ENCODE measurements at regions not wholly inside any gene's neighbourhood (a gene's known extent, or its start where the extent isn't known, plus 50 kb on each side); places are given as distances from the start of the nearest gene placed in this dataset.

DNA sequence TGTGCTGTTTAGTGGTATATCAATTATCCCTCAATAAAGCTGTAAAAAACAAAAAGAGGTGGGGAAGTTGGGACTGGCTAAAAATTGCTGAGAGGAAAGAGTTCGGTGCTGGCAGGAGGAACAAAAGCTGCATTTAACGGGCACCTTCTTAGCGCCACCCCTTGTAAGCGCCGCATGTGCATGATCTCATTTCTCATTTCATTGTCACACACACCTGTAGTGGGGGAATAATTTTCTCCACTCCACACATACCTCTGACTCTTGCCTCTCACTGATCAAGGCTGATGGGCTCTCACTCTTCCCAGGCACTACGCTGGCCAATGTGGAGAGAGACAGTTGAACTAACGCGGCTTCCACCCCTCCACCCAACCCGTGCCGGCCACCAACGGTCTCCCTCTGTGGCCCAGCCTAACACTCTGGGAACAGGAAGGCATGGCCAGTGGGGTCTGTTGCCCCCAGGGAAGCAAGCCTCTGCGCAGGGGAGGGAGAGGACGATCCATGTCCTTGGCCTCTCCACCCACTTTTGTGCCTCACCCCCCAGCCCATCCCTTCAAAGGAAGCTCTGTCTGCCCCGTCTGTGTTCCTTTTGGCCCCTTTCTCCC, 186.7 kb upstream of the SYT13 start:
- no peak for DNase-seq

DNA sequence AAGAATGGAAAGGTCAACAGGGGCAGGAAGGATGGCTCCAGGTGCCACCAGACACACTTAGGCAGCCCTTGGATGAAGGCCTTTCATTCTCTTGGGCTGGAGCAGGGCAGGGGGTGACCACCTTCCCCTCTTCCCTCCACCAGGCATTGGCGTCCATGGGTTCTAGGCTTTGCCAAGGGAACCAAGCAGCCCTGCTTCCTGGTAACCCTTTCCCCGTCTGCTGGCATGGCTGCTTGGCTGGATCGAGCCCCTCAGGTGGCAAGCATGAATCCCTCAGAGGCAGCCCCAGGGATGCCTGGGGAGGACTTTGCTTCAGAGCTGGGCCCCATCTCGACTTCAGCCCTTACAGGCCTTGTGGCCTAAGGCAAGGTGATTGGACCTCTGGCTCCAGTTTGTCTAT, 185.1 kb upstream of the SYT13 start:
- DNase-seq: no peak

DNA sequence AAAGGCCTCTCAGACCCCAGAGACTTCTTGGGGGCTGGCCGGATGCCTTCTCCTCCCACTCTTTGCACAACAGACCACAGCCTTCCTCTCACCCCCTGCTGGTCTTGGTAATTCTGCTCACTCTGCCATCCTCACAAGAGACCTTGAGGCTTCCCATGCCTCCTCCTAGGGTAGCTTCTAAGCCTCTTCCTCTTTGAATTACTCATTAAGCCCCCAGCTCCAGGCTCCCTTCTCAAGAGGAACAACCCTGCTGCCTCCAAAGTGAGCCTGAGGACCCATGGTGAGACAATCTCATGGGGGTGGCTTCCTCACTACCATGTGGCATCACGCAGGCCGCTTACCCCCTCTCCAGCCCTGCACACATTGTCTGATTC, 184.6 kb upstream of the SYT13 start:
- DNase-seq: no peak

DNA sequence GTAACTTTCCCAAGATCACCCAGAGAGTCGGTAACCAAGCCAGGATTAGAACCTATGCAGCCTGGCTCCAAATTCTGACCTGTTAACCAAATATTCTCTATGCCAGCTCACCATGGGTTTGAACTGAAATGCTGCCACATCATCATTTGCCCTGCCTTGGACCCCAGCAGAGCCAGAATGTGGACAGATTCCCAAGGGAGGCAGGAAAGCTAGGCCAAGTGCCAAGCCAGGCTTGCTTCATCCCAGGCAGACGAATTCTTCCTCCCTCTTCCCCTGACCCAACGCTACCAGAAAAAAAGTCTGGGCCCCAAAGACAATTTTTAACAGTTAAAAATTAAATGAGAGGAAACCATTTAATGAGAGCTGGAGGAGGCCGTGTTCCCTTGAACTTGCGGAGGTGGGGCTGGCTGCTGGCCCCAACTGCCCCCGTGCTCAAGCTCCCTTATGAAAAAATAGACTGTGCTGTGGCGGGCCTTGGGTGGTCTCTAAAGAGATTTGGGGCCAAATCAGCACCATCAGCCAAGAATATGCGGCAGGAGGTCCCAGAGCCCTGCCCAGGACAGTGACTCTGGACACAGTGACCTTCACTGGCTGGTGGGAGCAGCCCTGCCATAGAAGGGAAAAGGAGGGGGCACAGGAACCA, 184.1 kb upstream of the SYT13 start:
- no peak for DNase-seq

DNA sequence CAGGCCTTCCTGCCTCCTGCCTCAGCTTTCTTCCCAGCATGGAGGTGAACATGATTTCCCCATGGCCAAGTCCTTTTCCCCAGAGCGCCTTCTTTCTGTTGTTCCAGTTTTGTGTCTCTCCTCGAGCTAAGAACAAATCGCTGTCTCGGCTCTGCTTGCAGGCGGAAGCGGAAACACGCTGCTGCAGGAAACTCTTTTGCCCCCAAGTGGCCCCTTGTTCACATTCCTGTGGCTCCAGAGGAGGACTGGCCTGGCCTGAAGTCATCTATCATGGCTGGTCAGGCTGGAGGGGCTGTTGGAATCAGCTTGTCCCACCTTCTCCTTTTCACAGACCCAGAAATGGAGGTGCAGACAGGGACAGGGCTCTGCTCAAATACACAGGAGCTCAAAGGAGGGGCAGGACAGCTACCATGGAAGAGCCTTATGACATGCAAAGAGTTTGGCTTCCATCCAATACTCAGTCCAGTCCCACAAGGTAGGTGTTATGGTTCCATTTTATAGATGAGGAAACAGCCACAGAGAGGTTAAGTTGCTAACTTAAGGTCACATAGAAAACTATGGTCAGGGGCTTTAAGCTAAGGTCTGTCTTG, 182.2 kb upstream of the SYT13 start:
- no peak for DNase-seq

DNA sequence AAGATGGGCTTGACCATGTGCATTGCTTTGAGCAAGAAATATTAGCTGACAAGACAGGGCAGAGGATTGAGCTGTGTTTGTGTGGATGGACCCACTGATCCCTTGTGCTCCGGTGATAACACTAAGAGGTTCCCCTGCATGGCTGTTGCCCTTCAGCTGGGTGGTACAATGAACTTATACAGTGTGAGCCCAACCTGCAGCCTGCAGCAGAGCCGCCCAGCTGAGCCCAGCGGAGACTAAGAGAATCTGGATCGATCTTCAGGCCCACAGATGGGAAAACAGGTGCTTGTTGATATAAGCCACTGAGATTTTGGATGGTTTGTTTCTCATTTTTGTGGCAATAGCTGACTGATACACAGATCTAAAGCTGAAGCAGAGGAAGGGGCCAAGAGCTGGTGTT, 177.4 kb upstream of the SYT13 start:
- no peak for DNase-seq

DNA sequence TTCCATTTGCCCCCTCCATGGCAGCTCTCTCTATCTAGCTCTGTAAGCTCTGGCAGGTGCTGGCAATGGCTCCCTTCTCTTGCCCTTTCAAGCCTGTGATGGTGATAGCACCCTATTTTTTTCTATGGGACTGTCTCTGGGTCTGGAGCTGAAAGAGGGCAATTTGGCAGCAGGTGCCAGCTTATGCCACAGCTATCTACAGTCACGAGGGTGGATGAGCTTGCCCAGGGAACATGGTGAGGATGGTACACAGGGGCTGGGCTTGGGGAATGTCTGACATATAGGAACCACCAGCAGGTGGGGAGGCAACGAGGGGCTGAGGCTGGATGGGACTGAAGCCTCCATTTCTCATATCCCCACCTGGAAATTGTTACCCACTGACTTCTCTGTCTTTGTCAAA, 175.4 kb upstream of the SYT13 start:
- DNase-seq: no peak

DNA sequence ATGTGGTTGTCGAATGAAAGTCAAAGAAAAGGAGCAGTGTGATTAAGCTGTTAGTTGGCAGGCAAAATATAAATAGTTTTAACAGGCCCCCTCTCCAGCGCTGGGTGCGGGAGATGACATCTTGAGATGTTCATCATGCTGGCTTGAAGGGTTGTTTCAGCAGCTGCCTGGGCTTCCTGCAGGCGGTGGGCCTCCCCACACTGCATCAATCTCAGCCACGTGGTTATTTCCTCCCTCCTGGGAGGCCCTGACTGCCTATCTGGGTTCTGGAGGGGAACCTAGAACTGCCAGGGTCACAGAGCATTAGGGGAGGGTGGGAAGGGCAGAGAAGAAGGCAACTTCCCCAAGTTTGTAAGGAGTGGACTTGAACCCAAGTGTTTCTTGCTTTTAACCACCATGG, 173.3 kb upstream of the SYT13 start:
- no peak for DNase-seq

DNA sequence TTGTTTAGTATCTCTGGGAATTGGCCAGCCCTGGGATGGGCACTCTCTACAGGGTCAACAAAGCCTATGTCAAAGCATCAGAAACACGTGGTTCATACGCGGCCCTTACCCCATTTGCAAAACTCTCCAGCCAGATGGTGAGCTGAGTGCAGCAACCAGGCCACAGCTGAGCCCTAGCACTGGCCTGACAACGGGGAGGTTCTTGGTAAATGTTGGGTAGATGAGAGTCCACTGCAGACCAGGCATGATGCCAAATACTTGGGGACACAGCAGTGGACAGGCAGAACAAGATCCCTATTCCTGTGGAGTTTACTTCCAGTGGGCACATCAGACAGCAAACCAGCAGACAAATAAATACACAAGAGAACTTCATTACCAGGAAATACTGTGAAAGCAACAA, 172.1 kb upstream of the SYT13 start:
- DNase-seq: no peak

DNA sequence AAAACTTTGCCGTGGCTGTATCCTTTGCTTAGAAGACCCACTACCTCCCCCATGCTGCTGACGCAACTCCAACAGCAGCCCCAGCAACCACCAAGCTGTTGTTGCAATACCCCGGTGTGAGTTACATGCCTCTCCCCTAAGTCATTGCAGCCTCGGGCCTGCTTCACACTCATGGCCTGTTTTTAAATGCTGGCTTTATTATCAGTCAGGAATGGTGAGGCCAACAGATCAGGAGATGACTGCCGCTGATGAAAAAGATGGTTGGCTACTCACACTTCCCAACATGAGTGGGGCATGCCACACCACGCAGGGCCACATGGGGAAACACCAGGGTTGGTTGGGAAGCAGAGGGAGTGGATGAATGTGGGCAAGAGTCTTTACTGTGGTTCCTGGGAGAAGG, 171.5 kb upstream of the SYT13 start:
- DNase-seq: no peak

DNA sequence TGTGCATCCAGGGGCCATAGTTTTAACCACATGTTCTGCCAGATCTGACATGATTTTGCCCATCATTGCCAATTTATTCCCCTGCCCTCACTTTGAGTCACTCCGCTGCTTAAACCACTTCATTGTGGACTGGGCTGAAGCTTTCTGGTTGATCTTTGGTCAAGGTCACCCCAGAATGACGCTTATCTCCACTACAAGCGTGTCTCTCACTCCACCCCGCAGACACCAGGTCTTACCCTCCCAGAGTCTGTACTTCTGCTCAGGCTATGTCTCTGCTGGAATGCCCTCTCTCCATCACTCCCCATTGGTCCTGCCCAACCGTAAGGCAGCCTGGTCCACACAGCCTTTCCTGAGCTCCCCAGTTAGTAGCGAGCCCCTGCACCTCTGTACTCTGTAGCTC, 170.5 kb upstream of the SYT13 start:
- DNase-seq: no peak

DNA sequence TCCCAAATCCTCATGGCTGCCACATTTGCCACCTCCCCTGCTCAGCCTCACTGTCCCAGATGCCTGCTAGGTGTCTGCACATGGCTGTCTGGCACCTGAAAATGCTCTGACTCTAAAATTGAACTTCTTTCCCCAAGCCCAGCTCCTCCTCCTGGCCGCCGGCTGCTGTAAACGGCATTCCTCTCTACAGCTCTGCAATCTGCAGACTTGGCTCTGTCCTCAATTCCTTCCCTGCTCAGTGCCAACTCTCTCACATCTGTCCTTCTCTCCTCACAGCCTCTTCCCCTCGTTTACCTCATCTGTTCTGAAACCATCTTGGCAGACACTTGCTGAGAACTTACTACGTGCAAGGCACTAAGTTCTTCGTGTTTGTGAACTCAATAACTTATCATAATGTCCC, 169.4 kb upstream of the SYT13 start:
- no peak for DNase-seq

DNA sequence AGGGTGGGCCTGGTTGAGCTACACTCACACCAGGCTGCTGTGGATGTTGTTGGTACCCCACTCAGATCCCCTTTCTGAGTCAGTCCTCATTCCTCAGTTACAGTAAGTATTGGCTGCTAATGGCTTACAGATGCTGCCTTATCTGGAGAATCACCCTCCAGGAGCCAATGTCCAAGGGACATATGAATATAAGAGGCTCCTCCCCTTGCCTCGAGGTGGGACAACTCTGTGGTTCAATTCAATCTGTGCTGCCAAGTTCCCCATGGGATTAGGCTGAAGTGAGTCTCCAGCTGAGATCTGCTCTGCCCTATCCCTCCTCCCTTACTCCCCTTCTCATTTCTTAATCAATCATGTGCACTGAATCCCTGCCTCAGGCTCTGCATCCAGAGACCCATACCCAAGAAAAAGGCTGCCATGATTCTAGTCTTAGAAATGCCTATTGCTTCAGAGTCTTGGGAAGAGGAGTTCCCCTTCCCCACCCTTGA, 168.8 kb upstream of the SYT13 start:
- DNase-seq: no peak

DNA sequence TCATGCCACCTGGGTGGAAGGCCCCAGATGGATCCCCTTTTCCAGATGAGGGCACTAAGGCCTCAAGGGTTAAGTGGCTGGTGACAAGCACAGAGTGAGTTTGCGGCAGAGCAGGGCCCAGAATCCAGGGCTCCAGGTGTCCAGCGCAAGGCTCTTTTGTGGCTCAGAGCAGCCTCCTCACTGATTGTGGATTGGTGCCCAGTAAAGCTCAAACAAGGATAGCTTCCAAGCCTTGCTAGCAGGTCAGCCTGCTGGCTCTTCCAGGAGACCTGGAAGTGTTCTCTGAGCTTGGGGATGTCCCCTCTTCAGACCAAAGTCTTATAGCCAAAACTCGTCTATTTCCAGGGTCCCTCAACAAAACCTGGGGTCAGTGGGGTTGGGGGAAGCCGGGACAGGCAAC, 167.6 kb upstream of the SYT13 start:
- no peak for DNase-seq

DNA sequence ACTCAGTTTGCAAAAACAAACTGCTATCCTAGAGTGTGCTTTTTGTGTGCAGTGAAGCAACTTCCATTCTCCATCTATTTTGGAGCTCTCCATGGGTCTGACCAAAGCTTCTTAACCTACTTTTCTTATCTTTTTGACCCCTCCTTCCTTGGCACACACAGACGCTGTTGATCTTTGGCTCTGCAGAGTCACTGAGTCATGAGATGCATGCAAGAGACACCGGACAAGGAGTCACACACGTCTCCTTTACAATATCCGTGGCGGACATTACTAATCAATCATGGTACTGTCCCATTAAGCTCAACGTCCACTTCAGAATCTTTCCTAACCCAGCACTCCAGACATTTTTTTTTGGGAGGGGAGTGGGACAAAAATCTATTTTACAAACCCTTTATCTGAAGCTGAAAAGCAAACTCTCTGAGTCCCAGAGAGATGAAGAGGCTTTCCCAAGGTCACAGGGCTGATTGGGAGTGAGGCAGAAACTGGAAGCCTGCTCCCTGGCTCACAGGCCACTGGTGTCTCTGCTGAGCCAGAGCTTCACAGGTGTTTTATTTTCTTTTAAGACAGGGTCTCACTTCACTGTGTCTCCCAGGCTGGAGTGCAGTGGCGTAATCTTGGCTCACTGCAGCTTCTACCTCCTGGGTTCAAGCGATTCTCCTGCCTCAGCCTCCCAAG, 165.8 kb upstream of the SYT13 start:
- DNase-seq: no peak

DNA sequence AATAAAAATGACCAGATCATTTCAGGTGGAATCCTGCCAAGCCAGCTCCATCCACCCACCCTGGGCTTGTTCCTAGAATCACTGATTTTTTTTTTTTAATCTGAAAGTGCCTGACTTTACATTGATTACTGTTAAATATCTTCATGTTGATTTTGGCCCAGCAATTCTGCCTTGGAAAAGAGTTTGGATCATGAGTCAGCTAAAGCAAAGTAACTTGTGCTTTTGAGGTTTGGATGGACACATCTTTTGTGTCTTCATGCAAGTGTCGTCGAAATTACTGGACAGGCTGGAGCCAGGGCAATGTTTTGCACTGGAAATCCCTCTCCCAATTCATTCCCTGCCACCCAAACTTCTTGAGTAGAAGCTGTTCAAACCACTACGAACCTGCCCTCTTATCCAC, 164.0 kb upstream of the SYT13 start:
- DNase-seq: no peak

DNA sequence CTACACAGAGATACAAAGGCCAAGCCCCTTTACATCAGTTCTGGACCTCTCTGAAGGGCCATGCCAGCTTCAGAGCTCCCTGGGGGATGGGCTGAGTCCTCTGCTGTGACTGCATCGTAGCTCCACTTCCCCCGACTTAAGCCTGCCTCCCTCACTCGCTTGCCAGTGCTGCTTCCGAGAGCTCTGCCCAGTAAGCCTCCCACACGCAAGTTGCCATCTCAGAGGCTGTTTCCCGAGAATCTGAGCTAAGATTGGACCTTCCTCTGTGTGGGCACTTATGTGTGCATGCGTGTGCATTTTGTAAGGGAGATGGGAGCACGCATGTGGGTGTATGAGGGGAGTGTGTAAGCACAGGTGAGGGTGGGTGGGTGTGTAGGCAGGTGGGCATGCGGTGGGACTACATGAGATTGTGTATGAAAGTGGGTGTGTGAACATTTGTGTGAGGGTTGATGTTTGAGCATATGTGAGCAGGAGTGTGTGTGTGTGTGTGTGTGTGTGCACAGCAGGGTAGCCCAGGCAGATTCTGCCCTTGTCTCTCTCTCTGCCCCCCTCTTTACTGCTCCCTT, 163.0 kb upstream of the SYT13 start:
- DNase-seq: no peak

DNA sequence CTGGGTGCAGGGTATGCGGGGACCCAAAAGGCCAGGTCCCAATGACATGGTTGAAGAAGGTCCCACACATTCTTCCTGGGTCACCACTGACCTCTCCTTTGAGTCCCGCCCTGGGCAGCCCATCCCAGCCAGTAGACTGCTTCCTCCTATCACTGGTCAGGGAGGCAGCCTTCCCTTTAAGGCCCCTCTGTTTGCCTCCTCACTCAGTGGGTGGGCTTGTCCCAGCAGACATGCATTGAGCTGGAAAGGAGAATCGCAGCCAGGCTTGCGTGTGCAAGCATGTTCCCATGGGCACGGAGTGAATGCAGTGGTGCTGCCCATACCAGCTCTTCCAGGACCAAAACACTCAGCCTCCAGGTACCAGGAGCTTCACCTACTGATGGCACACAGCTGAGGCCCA, 162.4 kb upstream of the SYT13 start:
- DNase-seq: no peak

DNA sequence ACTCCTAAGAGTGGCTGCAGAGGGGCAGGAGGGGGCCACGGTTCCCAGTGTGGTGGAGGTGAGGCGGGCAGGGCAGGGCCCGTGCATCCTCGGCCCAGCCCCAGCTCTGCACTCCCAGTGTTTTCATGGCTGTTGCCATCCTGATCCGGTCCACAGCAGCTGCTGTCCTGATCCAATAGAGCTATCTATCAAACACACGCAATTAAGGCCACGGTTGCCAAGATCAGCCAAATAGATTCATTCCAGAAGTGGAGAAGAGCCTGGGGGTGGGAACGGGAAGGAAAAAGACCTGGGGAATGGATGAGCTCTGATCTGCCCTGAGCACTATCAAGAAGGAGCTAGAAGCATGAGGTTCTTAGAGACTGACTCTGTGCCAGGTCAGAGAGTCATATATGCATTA, 160.9 kb upstream of the SYT13 start:
- DNase-seq: no peak

DNA sequence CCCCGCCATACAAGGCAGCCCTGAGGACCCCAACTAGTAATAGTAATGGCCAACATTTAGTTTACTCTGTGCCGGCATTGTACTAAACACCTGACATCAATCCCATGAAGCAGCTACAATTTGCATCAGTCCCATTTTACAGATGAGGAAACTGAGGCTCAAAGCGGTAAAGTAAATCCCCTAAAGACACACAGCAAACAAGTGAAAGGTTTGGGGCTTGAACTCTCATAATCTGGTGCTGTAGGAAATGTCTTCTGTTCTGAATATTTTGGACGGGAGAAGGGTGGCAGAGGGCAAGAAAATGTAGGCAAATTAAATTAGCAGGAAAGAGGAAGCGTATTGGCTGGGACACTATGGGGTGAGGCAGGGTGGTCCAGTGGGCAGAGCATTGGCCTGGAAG, 160.3 kb upstream of the SYT13 start:
- no peak for DNase-seq

DNA sequence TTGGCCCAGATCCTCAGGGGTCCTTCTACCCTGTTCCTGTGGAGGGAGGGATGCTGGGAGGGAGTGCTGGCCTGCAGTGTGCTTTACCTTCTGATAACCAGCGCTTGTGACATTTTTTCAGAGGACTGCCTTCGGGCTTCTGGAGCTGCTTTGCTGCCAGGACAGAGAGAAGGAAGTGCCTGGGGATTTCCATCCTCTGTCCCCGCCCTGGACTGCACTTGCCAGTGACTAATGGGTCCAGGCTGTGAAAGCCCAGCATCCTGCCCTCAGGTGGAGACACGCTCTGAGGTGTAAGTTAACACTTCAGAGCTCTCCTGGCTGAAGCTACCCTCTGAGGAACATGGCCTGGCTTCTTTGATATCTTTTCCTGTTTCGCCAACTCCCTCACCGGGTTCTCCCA, 158.7 kb upstream of the SYT13 start:
- DNase-seq: no peak

DNA sequence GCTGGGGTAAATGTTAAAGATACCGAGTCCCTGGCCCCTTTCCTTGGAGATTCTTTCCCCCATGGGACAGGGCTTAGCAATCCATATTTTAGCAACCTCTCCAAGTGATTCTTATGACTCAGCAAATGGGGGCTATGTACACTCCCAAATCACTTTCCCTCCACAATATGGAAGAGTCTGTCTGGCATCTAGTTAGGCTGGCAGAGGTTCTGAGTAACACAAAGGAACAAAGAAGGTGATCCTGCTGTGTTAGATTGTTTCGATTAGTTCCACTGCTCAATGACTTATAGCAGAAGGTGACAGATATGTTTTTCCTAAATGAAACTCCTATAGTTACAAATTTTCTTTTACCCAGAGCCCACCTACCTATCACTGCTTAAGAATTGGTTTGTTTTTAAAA, 154.0 kb upstream of the SYT13 start:
- DNase-seq: no peak

DNA sequence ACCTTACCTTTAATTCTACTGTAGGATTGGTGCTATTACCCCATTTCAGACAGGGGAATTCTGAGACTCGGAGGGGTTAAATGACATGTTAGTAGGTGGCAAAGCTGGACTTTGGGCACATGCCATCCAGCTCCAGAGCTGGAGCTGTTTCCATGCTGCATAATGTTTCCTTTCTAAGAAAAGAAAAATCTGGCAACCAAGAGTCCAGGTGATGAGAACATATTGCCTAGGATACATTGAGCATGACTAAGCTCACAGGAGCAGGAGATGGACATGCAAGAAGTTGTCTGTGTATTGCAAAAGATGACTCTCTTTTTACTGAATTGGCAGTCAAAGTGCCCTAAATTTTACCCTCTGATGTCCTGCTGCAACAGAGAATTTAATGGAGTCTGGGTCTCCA, 150.8 kb upstream of the SYT13 start:
- no peak for DNase-seq

DNA sequence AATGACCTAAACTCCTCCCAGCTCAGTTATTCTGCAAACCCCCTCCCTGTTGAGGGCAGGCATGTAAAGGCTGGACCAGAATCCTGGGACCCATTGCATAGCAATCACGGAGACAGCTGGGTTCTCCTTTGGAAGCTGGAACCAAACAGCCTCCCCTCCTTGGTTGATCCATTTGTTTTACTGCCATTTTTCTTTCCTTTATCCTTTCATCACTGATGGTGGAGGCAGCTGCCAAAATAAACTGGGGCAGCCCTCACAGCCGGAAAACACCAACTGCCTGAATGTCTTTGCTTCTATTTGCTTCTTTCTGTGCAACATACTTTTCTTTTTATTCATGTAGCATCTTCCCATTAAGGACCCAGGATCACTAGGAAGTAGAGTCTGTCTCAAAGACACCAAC, 150.0 kb upstream of the SYT13 start:
- DNase-seq: no peak
